Osteocyte (in vitro differentiated cells): ENCODE measurements at regions not wholly inside any gene's neighbourhood (a gene's known extent, or its start where the extent isn't known, plus 50 kb on each side); places are given as distances from the start of the nearest gene placed in this dataset.
A peak's percentile ranks its signal among the peaks of the same experiment; 100 is the strongest.

Source experiments
- DNase-seq: peaks from one replicate; pipeline ENCODE4 v3.0.0; 2021; ENCODE audit warnings: mixed read lengths; ENCODE audit not compliant: unreplicated experiment; ENCODE audit errors: extremely low spot score
- H3K27ac Mint-ChIP-seq: one replicate; pipeline ENCODE4 v1.8.0; 2021; ENCODE audit warnings: mild to moderate bottlenecking, mixed read lengths; ENCODE audit not compliant: unreplicated experiment
- H3K27me3 Mint-ChIP-seq: one replicate; pipeline ENCODE4 v1.8.0; 2021; ENCODE audit warnings: mixed read lengths; ENCODE audit not compliant: unreplicated experiment
- H3K36me3 Mint-ChIP-seq: one replicate; pipeline ENCODE4 v1.8.0; 2021; ENCODE audit warnings: mixed read lengths; ENCODE audit not compliant: unreplicated experiment
- H3K4me1 Mint-ChIP-seq: one replicate; pipeline ENCODE4 v1.8.0; 2021; ENCODE audit warnings: mixed read lengths; ENCODE audit not compliant: unreplicated experiment
- H3K4me3 Mint-ChIP-seq: one replicate; pipeline ENCODE4 v1.8.0; 2021; ENCODE audit warnings: mild to moderate bottlenecking, moderate library complexity, mixed read lengths; ENCODE audit not compliant: unreplicated experiment
- H3K9me3 Mint-ChIP-seq: one replicate; pipeline ENCODE4 v1.8.0; 2021; ENCODE audit warnings: mixed read lengths; ENCODE audit not compliant: unreplicated experiment
- CTCF ChIP-seq: fragments of 200-600 bp; sonication (generic); IDR thresholded peaks from 2 replicates; pipeline ENCODE4 v1.5.0; 2021; ENCODE audit warnings: antibody characterized with exemption, mild to moderate bottlenecking, moderate library complexity

GRCh38 chr5:9690751-9691150, 60.6 kb upstream of the TAS2R1 start:
- peaks cover 30% of the 10 kb centered on the region for H3K4me1 Mint-ChIP-seq
- H3K36me3 Mint-ChIP-seq: no peaks in the 10 kb centered on the region
- TF ChIP-seq CTCF: no peak
- DNase-seq: no peak
- no peaks in the 10 kb centered on the region for H3K9me3 Mint-ChIP-seq
- H3K27me3 Mint-ChIP-seq: no peaks in the 10 kb centered on the region
- H3K4me3 Mint-ChIP-seq: no peak overlapping the region
- H3K27ac Mint-ChIP-seq: no peak overlapping the region

GRCh38 chr5:9686216-9686615, 56.1 kb upstream of the TAS2R1 start:
- Mint-ChIP-seq H3K4me3 (peak overlapping the region; percentile 12), H3K36me3 (no peaks in the 10 kb centered on the region), H3K27me3 (no peaks in the 10 kb centered on the region), H3K4me1 (peaks cover 24% of the 10 kb centered on the region), H3K9me3 (no peaks in the 10 kb centered on the region), H3K27ac (peak overlapping the region; percentile 96)
- no peak for DNase-seq
- TF ChIP-seq CTCF: no peak

- no peaks in the 10 kb centered on the region for H3K36me3 Mint-ChIP-seq
- H3K4me3 Mint-ChIP-seq: no peak overlapping the region
- peaks cover 16% of the 10 kb centered on the region for H3K4me1 Mint-ChIP-seq
- H3K27me3 Mint-ChIP-seq: no peaks in the 10 kb centered on the region
- no peak overlapping the region for H3K27ac Mint-ChIP-seq
- no peak for DNase-seq
- H3K9me3 Mint-ChIP-seq: peaks cover 19% of the 10 kb centered on the region
- TF ChIP-seq CTCF: no peak
Measured at GRCh38 chr5:9681706-9682105, 51.6 kb upstream of the TAS2R1 start.
